ENCODE measurements at regions not wholly inside any gene's neighbourhood (a gene's known extent, or its start where the extent isn't known, plus 50 kb on each side); places are given as distances from the start of the nearest gene placed in this dataset.

DNA sequence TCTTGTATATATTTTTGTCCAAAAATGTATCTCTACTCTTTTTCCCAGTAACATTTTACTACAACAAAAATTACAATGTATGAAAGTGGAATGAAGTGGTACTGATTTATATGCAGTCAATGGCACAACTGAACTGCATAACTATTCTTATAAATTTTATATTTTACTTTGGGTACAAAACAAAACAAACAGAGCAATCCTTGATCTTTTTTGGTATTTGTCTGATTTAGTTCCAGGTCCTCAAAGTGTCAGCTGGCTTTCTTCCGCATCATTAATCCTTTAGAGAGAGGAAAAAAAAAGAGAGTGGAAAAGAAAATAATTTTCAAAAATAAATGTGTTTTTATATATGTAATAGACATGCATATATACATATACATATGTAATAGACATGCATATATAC is 252.4 kb upstream of the SLIT2 start:
- DNase-seq = no peak

DNA sequence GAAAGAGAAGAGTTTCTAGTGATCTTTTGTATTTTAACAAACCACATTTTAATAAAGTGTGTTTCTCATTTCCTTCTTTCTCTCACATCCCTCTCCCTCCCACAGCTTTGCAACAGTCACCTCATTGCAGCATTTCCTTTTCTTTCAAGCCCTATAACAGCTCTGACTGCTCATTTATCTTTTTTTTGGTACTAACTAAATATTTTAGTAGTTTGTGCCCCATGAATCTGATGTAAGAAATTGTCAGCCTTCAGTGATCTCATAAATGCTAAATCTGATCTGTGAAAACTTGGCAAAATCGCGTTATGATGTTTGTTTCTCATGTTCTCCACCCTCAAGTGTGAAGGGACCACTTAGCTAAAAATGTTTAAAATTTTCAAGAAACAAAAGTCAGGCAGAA is 258.5 kb upstream of the SLIT2 start:
- DNase-seq = no peak

DNA sequence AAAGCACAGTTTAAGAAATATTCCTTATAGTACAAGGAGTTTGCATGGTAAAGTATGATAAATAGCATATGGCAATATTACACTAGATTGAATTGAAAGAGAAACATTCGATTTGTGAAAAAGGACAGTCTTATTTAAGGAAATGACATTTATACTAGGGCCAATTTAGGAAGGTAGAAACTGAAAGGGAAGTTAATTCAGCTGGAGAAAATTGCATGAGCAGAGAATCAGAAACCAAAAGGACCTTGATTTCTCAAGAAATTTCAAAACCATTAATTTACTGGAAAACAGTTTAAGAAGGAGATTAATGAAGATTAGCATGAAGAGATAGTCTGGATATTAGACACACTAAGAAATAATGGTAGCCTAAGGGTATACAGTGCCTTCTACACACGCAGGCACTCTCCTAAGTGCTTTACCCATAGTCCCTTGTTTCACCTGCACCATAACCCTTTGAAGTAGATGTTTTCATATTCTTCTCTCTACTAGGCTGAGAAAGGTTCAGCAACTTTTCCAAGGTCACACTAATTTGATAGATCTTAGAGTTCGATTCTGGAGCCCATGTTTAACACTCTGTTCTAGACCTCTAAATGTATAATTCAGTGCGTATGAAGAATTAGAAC is 259.1 kb upstream of the SLIT2 start:
- no peak for DNase-seq

DNA sequence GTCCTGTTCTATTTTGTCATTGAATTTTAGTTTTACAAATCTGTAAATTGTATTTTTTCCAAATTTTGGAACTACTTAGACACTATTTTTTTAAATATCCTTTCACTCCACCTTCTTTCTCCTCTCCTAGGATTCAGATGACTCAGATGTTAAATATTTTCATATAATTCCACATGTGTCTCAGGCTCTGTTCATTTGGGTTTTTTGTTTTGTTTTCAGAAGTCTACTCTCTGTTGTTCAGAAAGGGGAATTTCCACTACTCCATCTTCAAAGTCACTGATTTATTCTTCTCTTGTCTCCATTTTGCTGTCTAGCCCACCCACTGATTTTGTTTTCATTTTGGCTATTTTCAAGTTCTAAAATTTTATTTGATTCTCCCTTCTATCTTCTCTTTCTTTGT is 264.0 kb upstream of the SLIT2 start:
- no peak for DNase-seq

DNA sequence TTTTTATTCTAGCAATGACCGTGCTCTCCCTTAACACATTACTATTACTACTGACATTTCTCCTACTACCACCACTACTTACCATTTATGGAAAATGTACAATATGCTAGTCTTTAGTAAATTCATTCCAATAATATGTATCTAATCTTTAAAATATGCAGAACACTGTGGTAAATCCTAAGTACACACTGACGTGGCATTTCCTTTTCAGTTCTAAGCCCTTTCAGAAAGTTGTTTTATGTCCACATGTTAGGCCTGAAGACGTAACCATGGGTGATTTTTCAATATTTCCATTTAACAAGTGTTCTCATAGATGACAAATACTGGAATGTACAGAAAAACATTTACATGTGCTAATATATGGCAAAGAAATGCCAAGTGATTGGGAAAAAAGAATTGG is 268.6 kb upstream of the SLIT2 start:
- no peak for DNase-seq

- DNase-seq = no peak
Observed at GRCh38 chr4:19982556-19982955, 269.1 kb upstream of the SLIT2 start.

GRCh38 chr4:19971829-19972228 is 279.9 kb upstream of the SLIT2 start:
- no peak for DNase-seq

GRCh38 chr4:19969492-19969891 is 282.2 kb upstream of the SLIT2 start:
- no peak for DNase-seq

DNA sequence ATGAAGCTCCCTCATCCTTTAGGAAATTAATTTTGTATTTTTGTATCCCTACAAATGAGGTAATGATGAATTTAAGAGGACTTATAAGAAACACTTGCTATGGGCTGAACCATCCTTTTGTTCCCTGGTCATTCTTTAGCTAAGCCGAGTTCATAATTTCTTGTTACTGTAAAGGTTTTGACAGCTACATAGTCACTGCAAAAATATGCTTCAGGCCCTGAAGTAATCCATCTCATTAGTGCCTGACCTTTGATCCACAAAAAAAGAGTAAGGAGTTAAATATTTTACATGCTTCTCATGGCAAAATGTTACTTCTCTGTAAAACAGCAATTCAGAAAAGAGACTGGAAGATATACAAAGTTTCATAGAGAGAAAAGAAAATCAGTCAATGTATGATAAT is 290.6 kb upstream of the SLIT2 start:
- DNase-seq = no peak

DNA sequence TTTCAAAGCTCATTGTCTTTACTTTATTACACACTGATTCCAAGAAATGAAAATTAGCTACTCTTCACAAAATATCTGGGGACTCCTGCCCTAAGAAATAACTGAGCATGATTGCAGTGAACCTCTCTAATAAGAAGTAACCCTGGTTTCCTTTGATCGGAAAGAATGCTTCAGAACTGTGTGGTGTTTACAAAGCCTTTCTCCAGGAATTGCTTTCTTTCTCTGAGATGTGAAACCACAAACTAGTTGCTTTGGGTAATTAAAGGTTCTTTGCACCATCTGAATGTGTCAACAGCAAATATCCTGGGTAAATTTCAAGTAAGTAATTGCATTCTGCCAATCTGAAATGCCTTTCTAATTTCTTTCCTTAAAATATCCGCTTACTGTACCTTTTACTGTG is 292.9 kb upstream of the SLIT2 start:
- DNase-seq = no peak

- DNase-seq = no peak
Observed at GRCh38 chr4:19947349-19947748, 304.4 kb upstream of the SLIT2 start.

DNA sequence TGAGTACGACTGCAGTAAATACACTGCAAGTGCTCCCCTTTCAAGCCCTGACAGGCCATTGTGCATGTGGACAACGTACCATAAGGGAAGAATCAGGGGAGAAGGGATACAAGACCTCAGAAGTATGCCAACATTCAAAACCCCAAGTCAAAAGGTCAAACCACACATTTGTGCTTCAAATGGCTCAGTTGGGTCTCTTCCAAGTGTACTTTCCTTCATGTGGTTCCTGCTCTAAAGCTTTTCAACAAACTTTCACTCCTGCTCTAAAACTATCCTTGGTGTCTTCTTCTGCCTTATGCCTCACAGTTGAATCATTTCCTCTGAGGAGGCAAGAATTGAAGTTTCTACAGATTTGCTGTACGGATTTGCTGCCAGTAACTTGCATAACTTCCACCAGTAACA is 305.7 kb upstream of the SLIT2 start:
- DNase-seq = no peak

DNA sequence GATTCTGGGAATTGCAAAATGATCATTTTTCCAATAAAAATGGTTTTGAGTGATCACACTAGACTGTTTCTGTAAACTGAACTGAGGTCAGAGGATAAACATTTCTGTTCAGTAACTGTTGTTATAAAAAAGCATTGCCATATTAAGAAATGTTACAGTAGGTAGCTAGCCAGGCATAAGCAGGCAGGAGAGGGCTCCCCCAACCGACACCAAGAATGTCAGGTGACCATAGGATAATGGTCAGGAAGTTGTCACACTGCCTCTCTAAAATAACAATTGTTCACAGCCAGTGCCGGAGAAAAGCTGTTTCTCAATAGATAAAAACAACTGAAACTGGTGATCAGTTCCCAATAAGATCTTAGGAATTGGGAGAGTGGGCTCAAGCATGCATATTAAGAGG is 306.2 kb upstream of the SLIT2 start:
- no peak for DNase-seq

DNA sequence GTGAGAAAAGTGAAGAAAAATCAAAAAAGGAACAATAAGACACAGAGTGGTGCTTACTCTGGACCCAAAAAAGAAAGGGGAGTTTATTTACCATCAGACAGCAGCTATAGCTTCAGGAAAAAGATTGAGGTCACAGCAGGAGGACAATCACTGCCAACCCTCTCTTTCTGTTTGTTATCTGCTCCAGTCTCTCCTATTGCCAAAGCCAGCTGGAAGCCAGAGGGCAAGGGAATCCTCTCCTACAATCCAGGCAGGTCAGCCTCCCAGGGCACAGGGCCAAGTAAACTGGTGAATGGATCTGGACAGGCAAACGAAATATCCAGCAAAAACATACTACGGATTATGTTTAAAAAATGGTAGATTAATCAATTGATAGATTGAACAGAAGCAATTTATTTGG is 306.9 kb upstream of the SLIT2 start:
- DNase-seq = no peak

GRCh38 chr4:19944251-19944650 is 307.5 kb upstream of the SLIT2 start:
- DNase-seq = no peak

- no peak for DNase-seq
Observed at GRCh38 chr4:19941434-19941833, 310.3 kb upstream of the SLIT2 start.

GRCh38 chr4:19940861-19941260 is 310.8 kb upstream of the SLIT2 start:
- no peak for DNase-seq

- no peak for DNase-seq
Observed at GRCh38 chr4:19936476-19936875, 315.2 kb upstream of the SLIT2 start.

GRCh38 chr4:19930742-19931141 is 321.0 kb upstream of the SLIT2 start:
- DNase-seq = no peak

DNA sequence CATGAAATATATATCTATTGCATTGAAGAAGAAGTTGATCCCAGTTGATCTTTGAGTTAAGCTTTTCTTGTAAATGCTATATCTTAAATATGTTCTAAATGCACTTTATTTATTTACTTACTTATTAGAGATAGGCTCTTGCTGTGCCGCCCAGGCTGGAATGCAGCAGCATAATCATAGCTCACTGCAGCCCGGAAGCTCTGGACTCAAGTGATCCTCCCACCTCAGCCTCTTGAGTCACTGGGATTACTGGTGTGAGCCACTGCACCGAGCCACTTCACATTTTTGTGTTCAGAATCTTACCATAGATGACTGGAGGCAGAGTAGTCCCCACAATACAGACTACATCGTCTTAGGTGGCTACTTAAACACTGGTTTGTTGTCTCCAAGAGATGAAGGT is 324.3 kb upstream of the SLIT2 start:
- no peak for DNase-seq

- no peak for DNase-seq
Observed at GRCh38 chr4:19925516-19925915, 326.2 kb upstream of the SLIT2 start.

DNA sequence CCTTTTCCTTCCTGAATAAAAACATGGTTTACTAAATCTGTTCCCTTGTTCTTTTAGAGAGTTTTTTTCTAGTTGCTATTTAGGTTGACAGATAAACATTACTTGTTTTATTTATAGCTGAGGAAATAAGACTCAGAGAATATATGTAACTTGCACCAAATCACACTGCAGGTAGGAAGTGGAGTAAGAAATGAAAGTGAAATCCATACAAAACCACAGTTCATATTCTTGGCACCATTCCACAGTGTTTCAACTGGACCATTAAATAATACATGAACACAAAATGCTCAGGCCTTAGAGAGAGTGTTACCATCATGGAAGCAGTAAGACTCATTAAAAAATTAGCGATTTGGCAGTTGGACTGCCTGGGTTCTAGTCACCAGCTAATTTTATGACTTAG is 326.9 kb upstream of the SLIT2 start:
- no peak for DNase-seq

DNA sequence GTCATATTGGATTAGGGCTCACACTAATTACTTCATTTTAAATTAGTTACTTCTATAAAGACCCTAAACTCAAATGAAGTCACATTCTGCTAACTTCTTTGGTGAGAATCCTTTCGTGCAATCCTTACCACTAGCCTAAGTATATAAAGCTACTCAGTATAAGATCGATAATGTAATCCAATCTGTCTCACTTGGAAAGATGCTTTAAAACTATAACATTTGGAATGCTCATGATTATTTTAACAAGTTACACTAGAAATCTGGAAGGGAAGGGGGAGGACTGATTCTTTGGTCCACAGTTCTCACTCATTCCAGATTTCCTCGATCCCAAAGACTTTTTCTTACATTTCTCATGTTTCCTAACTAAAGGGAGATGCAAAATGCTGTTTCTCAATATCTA is 336.4 kb upstream of the SLIT2 start:
- no peak for DNase-seq

DNA sequence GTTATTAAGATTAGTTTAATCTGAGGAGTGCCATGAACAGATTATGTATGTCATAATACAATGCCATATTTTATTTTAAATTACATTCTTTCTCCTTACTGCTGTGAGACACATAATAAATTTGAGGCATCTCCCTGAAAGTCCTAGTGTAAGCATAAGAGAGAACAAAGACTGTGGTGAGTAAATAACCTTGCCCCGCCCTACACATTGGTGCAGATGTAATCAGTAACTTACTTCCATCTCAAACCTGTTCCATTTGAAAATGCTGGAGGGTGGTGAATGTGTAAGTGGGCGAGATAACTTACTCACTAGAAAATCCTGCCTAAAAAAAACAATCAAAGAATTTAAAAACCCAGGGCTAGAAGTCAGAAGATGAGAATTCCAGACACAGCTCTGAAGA is 338.1 kb upstream of the SLIT2 start:
- no peak for DNase-seq

Data from right lung (tissue), 2 donors.